ENCODE measurements at regions not wholly inside any gene's neighbourhood (a gene's known extent, or its start where the extent isn't known, plus 50 kb on each side); places are given as distances from the start of the nearest gene placed in this dataset.

GRCh38 chr2:222795450-222796357, 65.1 kb upstream of the ACSL3 start:
- TF ChIP-seq CTCF (IDR thresholded peaks at IDR 0.05): no peak
- no peak for TF ChIP-seq POLR2A (IDR thresholded peaks at IDR 0.05)

Data from right lobe of liver (tissue), 4 donors.